ENCODE measurements at regions not wholly inside any gene's neighbourhood (a gene's known extent, or its start where the extent isn't known, plus 50 kb on each side); places are given as distances from the start of the nearest gene placed in this dataset.

DNA sequence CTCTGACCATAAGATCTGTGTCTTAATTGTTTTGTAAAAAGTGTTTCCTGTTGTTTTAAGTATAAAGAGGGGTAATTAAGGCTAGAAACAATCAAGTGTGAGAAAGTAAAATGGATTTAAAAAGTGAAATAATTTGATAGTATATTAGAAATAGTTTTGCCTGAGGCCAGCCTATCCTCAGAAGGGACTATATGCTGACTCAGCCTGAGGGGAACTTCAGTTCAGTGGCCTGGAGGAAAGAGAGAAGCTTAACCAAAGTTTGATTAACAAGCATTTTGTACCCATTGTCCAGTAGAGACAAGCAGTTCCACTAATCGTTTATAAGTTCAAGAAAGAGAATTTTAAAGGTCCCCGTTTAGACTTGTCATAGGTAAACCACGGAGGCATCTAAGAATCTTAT is 1793.2 kb upstream of the PRR20A start:
- 91 to 97% (median 95%) methylated on average over 3 of the region's 3 CpGs for whole genome bisulfite sequencing, 5 donors
- no peak overlapping the region for H3K4me3 ChIP-seq
- no peak for DNase-seq
- no peaks in the 10 kb centered on the region for H3K9me3 ChIP-seq
- H3K36me3 ChIP-seq, result no peaks in the 10 kb centered on the region
- no peaks in the 10 kb centered on the region for H3K4me1 ChIP-seq
- no peaks in the 10 kb centered on the region for H3K27me3 ChIP-seq
- intact Hi-C loops (cut with DNase I; ENCODE audit: low total_unique reads), result no loop called here
- H3K27ac ChIP-seq, result no peak overlapping the region
- TF ChIP-seq CTCF (IDR thresholded peaks at IDR 0.05) (no peak), POLR2A (IDR thresholded peaks at IDR 0.05) (no peak), EP300 (IDR thresholded peaks at IDR 0.05) (no peak), POLR2AphosphoS5 (IDR thresholded peaks at IDR 0.05) (no peak)

GRCh38 chr13:55359067-55359466 is 1781.7 kb upstream of the PRR20A start:
- no peak for DNase-seq
- Histone ChIP-seq H3K27me3 (no peaks in the 10 kb centered on the region), H3K4me1 (no peaks in the 10 kb centered on the region), H3K36me3 (no peaks in the 10 kb centered on the region), H3K4me3 (no peak overlapping the region), H3K9me3 (no peaks in the 10 kb centered on the region), H3K27ac (no peak overlapping the region)
- TF ChIP-seq CTCF (IDR thresholded peaks at IDR 0.05) (no peak), POLR2AphosphoS5 (IDR thresholded peaks at IDR 0.05) (no peak), POLR2A (IDR thresholded peaks at IDR 0.05) (no peak), EP300 (IDR thresholded peaks at IDR 0.05) (no peak)
- 69 to 93% (median 81%) methylated on average over 1 of the region's 1 CpG for WGBS, 5 donors
- intact Hi-C loops (cut with DNase I; ENCODE audit: low total_unique reads), result no loop called here

DNA sequence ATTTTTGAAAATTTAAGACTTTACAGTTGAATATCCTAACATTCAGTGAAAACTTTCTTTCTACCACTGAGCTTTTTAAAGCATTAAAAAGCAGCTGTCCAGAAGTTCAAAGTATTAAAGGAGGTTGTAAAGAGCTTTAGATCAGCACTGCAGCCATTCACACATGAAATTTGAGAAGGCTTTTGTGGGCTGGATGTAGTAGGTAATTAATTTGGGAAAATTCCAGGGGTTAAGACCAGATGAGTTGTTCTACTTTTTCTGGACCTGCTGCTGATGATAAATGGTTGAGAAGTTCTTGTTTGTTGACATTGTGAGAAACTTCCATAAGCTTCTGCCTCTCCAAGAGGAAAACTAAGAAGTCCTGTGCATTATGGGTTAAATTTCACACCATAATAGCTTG is 1779.6 kb upstream of the PRR20A start:
- Histone ChIP-seq H3K9me3 (no peaks in the 10 kb centered on the region), H3K36me3 (no peaks in the 10 kb centered on the region), H3K4me1 (no peaks in the 10 kb centered on the region), H3K4me3 (no peak overlapping the region), H3K27me3 (no peaks in the 10 kb centered on the region), H3K27ac (no peak overlapping the region)
- DNase-seq, result no peak
- TF ChIP-seq EP300 (IDR thresholded peaks at IDR 0.05) (no peak), POLR2A (IDR thresholded peaks at IDR 0.05) (no peak), POLR2AphosphoS5 (IDR thresholded peaks at IDR 0.05) (no peak), CTCF (IDR thresholded peaks at IDR 0.05) (no peak)
- intact Hi-C loops (cut with DNase I; ENCODE audit: low total_unique reads), result no loop called here

DNA sequence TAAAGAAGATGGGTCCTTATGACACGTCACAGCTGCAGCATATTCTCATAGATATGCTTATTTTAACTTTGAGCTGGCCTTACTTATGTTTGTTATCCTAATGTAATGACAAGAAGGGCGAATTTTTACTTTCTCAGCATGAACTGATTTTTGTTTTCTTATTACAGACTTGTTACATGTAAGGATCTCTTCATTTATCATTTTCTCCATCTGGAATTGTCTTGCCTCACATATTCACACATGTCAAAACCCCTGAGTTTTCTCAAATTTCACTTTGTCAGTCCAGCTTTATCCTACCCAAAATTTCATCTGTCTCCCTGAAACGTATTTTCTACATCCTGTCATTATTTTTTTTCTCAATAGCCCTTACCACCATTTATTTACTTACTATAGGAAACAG is 1774.0 kb upstream of the PRR20A start:
- WGBS, 5 donors, result 46 to 69% (median 63%) methylated on average over 3 of the region's 3 CpGs
- intact Hi-C loops (cut with DNase I; ENCODE audit: low total_unique reads), result no loop called here
- no peaks in the 10 kb centered on the region for H3K9me3 ChIP-seq

More for the DNA sequence above, 1774.0 kb upstream of the PRR20A start:
- no peak for DNase-seq
- H3K4me3 ChIP-seq, result no peak overlapping the region
- no peaks in the 10 kb centered on the region for H3K36me3 ChIP-seq
- H3K27ac ChIP-seq, result no peak overlapping the region
- no peaks in the 10 kb centered on the region for H3K4me1 ChIP-seq
- H3K27me3 ChIP-seq, result no peaks in the 10 kb centered on the region
- TF ChIP-seq CTCF (IDR thresholded peaks at IDR 0.05), result no peak
- no peak for TF ChIP-seq EP300 (IDR thresholded peaks at IDR 0.05)
- no peak for TF ChIP-seq POLR2AphosphoS5 (IDR thresholded peaks at IDR 0.05)
- no peak for TF ChIP-seq POLR2A (IDR thresholded peaks at IDR 0.05)

All from stomach (tissue), 8 donors.